ENCODE measurements at regions not wholly inside any gene's neighbourhood (a gene's known extent, or its start where the extent isn't known, plus 50 kb on each side); places are given as distances from the start of the nearest gene placed in this dataset.

GRCh38 chr6:8276148-8276547 lies 159.2 kb downstream of the SLC35B3 start:
- no peak overlapping the region for H3K27ac Mint-ChIP-seq
- TF ChIP-seq, protein P1, sequence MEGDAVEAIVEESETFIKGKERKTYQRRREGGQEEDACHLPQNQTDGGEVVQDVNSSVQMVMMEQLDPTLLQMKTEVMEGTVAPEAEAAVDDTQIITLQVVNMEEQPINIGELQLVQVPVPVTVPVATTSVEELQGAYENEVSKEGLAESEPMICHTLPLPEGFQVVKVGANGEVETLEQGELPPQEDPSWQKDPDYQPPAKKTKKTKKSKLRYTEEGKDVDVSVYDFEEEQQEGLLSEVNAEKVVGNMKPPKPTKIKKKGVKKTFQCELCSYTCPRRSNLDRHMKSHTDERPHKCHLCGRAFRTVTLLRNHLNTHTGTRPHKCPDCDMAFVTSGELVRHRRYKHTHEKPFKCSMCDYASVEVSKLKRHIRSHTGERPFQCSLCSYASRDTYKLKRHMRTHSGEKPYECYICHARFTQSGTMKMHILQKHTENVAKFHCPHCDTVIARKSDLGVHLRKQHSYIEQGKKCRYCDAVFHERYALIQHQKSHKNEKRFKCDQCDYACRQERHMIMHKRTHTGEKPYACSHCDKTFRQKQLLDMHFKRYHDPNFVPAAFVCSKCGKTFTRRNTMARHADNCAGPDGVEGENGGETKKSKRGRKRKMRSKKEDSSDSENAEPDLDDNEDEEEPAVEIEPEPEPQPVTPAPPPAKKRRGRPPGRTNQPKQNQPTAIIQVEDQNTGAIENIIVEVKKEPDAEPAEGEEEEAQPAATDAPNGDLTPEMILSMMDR (IDR thresholded peaks at IDR 0.05; ENCODE audit: unreplicated experiment), result no peak
- H3K9me3 Mint-ChIP-seq, result no peaks in the 10 kb centered on the region
- H3K4me3 Mint-ChIP-seq, result no peak overlapping the region
- peaks cover 55% of the 10 kb centered on the region for H3K4me1 Mint-ChIP-seq
- no peak for DNase-seq (ENCODE audit: low spot score in 2 of 2, unreplicated experiment in 2 of 2)
- H3K36me3 Mint-ChIP-seq, result no peaks in the 10 kb centered on the region
- no peaks in the 10 kb centered on the region for H3K27me3 Mint-ChIP-seq (ENCODE audit: low read depth)

DNA sequence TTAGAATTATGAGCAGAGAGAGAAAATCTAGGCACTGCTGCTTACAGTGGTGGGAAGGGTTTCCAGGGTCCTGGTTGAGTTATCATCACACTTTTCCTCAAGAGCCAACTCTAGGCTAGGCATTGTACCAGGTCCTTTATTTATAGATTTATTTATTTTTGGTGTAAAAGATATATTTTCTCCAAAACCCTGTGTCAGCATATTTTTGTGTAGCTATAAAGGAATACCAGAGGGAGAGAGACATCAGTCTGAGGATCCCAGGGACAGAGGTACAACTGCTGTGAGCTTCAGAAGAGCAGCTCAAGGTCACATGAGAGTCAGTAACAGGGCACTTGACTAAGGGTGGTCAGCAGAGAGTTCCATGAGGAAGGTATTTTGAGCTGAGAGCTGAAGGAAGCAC lies 159.7 kb downstream of the SLC35B3 start:
- H3K4me1 Mint-ChIP-seq, result peaks cover 53% of the 10 kb centered on the region
- H3K4me3 Mint-ChIP-seq, result no peak overlapping the region
- H3K27ac Mint-ChIP-seq, result no peak overlapping the region
- H3K36me3 Mint-ChIP-seq, result no peaks in the 10 kb centered on the region
- H3K9me3 Mint-ChIP-seq, result no peaks in the 10 kb centered on the region
- no peaks in the 10 kb centered on the region for H3K27me3 Mint-ChIP-seq (ENCODE audit: low read depth)
- DNase-seq (ENCODE audit: low spot score in 2 of 2, unreplicated experiment in 2 of 2), result no peak
- TF ChIP-seq, protein P1 (IDR thresholded peaks at IDR 0.05; ENCODE audit: unreplicated experiment), result no peak

GRCh38 chr6:8274226-8274625 lies 161.1 kb downstream of the SLC35B3 start:
- TF ChIP-seq, protein P1 (IDR thresholded peaks at IDR 0.05; ENCODE audit: unreplicated experiment), result no peak
- Mint-ChIP-seq H3K4me1 (peaks cover 46% of the 10 kb centered on the region), H3K9me3 (peaks cover 3% of the 10 kb centered on the region), H3K4me3 (no peak overlapping the region), H3K36me3 (peaks cover 3% of the 10 kb centered on the region), H3K27me3 (ENCODE audit: low read depth) (no peaks in the 10 kb centered on the region), H3K27ac (no peak overlapping the region)
- DNase-seq (ENCODE audit: low spot score in 2 of 2, unreplicated experiment in 2 of 2), result no peak

DNA sequence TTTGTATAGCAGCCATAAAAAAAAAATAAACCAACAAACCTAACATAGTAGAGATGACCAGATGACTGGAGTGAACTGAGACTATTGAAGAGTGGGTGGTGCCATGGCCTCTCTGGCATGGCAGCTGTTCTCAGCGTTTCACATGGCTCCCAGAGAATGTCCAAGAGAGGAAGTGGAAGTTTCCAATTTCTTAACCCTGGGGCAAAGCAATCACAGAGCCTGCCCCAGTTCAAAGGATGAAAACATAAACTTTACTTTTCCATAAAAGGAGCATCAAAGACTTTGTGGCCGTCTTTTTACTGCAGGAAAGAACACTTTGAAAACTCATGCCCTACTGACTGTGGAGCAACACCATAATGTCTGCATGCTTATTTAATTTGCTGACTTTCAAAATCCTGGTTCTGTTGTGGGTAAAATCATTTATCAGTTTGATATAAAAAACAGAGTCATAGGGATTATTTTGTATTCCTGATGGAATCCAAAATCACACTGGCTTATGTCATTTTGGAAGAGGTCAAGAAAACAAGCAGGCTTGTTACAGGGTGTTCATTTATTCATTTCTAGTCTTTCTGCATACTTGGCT lies 165.4 kb downstream of the SLC35B3 start:
- H3K27ac Mint-ChIP-seq, result peak overlapping the region; percentile 11
- no peak for DNase-seq (ENCODE audit: low spot score in 2 of 2, unreplicated experiment in 2 of 2)
- TF ChIP-seq, protein P1 (IDR thresholded peaks at IDR 0.05; ENCODE audit: unreplicated experiment), result no peak
- no peaks in the 10 kb centered on the region for H3K27me3 Mint-ChIP-seq (ENCODE audit: low read depth)
- peaks cover 30% of the 10 kb centered on the region for H3K4me1 Mint-ChIP-seq
- peaks cover 5% of the 10 kb centered on the region for H3K9me3 Mint-ChIP-seq
- H3K4me3 Mint-ChIP-seq, result no peak overlapping the region
- peaks cover 4% of the 10 kb centered on the region for H3K36me3 Mint-ChIP-seq

DNA sequence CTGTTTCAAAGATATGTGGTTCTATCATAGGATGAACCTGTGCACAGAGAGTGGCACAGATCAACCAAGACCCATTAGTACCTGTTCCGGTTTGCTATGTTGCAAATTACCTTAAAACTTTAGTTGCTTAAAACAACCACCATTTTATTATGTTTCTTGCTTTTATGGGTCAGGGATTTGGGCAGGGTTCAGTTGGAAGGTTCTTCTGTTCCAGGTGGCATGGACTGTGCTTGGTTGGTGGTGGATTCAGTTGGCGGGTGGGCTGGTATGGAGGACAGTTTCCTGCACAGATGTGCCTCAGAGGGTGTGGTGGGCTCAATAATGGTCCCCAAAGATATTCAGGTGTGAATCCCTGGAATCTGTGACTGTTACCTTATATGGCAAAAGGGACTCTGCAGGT lies 166.3 kb downstream of the SLC35B3 start:
- TF ChIP-seq, protein P1 (IDR thresholded peaks at IDR 0.05; ENCODE audit: unreplicated experiment), result no peak
- Mint-ChIP-seq H3K9me3 (peaks cover 5% of the 10 kb centered on the region), H3K36me3 (peaks cover 4% of the 10 kb centered on the region), H3K4me1 (peaks cover 35% of the 10 kb centered on the region), H3K27ac (no peak overlapping the region), H3K27me3 (ENCODE audit: low read depth) (no peaks in the 10 kb centered on the region), H3K4me3 (no peak overlapping the region)
- no peak for DNase-seq (ENCODE audit: low spot score in 2 of 2, unreplicated experiment in 2 of 2)

GRCh38 chr6:8268606-8269005 lies 166.3 kb upstream of the EEF1E1 start:
- Mint-ChIP-seq H3K27ac (peak overlapping the region; percentile 33), H3K4me3 (no peak overlapping the region), H3K4me1 (peaks cover 39% of the 10 kb centered on the region), H3K9me3 (peaks cover 5% of the 10 kb centered on the region), H3K27me3 (ENCODE audit: low read depth) (no peaks in the 10 kb centered on the region), H3K36me3 (peaks cover 4% of the 10 kb centered on the region)
- TF ChIP-seq, protein P1 (IDR thresholded peaks at IDR 0.05; ENCODE audit: unreplicated experiment), result no peak
- DNase-seq (ENCODE audit: low spot score in 2 of 2, unreplicated experiment in 2 of 2), result no peak

Data from mesothelial cell of epicardium (in vitro differentiated cells).